ENCODE measurements at regions not wholly inside any gene's neighbourhood (a gene's known extent, or its start where the extent isn't known, plus 50 kb on each side); places are given as distances from the start of the nearest gene placed in this dataset.
"Not testable (repeated sequence)": the region's sequence is repeated elsewhere in the genome, so short reads cannot be mapped to it uniquely, and the experiment has no call there.

GRCh38 chr6:23784301-23784919 lies 341.6 kb upstream of the NRSN1 start:
- Histone ChIP-seq H3K4me1 (no peaks in the 10 kb centered on the region), H3K27ac (peak overlapping the region in 2 of 12 donors; percentile 3 to 44)

DNA sequence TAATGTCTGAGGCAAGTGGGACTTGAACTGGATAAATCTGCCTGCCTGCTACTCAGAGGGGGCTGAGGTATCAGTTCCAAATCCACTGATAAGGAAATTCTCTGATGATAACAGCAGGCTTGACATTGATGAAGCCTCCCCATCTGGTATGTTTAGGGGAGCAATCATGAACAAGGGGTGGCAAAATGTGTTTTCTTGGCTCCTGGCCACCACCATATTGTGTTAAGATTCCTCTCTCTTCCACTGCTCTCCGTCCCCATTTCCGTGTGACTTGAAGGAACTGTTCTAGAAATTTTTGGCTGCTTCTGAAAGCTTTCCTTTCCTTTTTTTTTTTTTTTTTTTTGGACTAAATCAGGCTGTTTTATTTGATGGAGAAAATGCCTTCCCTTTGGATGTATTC lies 335.3 kb upstream of the NRSN1 start:
- Histone ChIP-seq H3K4me1 (no peaks in the 10 kb centered on the region), H3K4me3 (no peak overlapping the region), H3K9me3 (no peaks in the 10 kb centered on the region), H3K27ac (no peak overlapping the region), H3K36me3 (no peaks in the 10 kb centered on the region), H3K27me3 (no peaks in the 10 kb centered on the region)
- 46 to 62% (median 53%) methylated on average over 2 of the region's 2 CpGs for WGBS, 4 donors
- no peak for TF ChIP-seq POLR2A (IDR thresholded peaks at IDR 0.05)
- TF ChIP-seq, protein P1, sequence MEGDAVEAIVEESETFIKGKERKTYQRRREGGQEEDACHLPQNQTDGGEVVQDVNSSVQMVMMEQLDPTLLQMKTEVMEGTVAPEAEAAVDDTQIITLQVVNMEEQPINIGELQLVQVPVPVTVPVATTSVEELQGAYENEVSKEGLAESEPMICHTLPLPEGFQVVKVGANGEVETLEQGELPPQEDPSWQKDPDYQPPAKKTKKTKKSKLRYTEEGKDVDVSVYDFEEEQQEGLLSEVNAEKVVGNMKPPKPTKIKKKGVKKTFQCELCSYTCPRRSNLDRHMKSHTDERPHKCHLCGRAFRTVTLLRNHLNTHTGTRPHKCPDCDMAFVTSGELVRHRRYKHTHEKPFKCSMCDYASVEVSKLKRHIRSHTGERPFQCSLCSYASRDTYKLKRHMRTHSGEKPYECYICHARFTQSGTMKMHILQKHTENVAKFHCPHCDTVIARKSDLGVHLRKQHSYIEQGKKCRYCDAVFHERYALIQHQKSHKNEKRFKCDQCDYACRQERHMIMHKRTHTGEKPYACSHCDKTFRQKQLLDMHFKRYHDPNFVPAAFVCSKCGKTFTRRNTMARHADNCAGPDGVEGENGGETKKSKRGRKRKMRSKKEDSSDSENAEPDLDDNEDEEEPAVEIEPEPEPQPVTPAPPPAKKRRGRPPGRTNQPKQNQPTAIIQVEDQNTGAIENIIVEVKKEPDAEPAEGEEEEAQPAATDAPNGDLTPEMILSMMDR (IDR thresholded peaks at IDR 0.05): no peak
- intact Hi-C loops (cut with DNase I): no loop called here
- DNase-seq (no peak), ATAC-seq (no peak)

More at GRCh38 chr6:23784301-23784919, 341.6 kb upstream of the NRSN1 start:
- ATAC-seq (no peak), DNase-seq (no peak)
- no peaks in the 10 kb centered on the region for H3K36me3 ChIP-seq
- no peaks in the 10 kb centered on the region for H3K9me3 ChIP-seq
- H3K4me3 ChIP-seq: no peak overlapping the region
- intact Hi-C loops (cut with DNase I): no loop called here
- H3K27me3 ChIP-seq: no peaks in the 10 kb centered on the region
- TF ChIP-seq POLR2A (IDR thresholded peaks at IDR 0.05): no peak
- TF ChIP-seq, protein P1 (IDR thresholded peaks at IDR 0.05): no peak
- WGBS, 4 donors: 57 to 66% (median 62%) methylated on average over 7 of the region's 7 CpGs

DNA sequence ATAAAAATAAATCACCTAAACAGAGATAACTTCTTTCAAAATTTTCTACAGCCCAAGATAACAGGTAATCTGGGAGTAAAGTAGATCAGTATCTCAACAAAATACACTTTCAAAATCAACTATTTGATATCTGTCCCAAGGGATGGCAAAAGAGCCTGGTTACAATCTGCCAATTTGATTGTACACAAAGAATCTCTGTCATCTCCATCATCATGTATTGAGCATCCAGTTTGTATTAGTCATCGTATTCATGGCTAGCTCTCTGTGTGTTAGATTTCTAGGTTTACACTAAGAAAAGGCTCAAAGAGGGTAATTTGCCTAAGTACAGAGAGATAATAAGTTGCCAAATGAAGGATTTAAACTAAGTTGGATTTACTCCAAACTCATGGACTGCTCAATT lies 329.0 kb upstream of the NRSN1 start:
- no peaks in the 10 kb centered on the region for H3K36me3 ChIP-seq
- 87 to 95% (median 92%) methylated on average over 1 of the region's 1 CpG for WGBS, 4 donors
- no peak overlapping the region for H3K27ac ChIP-seq
- intact Hi-C loops (cut with DNase I): no loop called here
- H3K4me1 ChIP-seq: no peaks in the 10 kb centered on the region
- DNase-seq: no peak
- H3K4me3 ChIP-seq: no peak overlapping the region
- no peak for ATAC-seq
- no peaks in the 10 kb centered on the region for H3K27me3 ChIP-seq
- TF ChIP-seq, protein P1 (IDR thresholded peaks at IDR 0.05): no peak
- no peak for TF ChIP-seq POLR2A (IDR thresholded peaks at IDR 0.05)
- H3K9me3 ChIP-seq: no peaks in the 10 kb centered on the region

GRCh38 chr6:23804289-23804688 lies 321.7 kb upstream of the NRSN1 start:
- H3K36me3 ChIP-seq; ATAC-seq; H3K4me3 ChIP-seq; H3K4me1 ChIP-seq; DNase-seq; H3K27me3 ChIP-seq; H3K9me3 ChIP-seq; H3K27ac ChIP-seq; intact Hi-C loops (cut with DNase I): not testable (repeated sequence)
- WGBS, 4 donors: 84 to 94% (median 92%) methylated on average over 11 to 15 of the region's 15 CpGs

- H3K27me3 ChIP-seq; intact Hi-C loops (cut with DNase I); H3K9me3 ChIP-seq; ATAC-seq; H3K4me1 ChIP-seq; DNase-seq; H3K4me3 ChIP-seq; H3K36me3 ChIP-seq; H3K27ac ChIP-seq: not testable (repeated sequence)
- 93 to 95% (median 95%) methylated on average over 5 of the region's 5 CpGs for WGBS, 4 donors
These were observed 304.9 kb upstream of the NRSN1 start for GRCh38 chr6:23821141-23821540.
